Stomach (tissue), 4 donors: ENCODE measurements at regions not wholly inside any gene's neighbourhood (a gene's known extent, or its start where the extent isn't known, plus 50 kb on each side); places are given as distances from the start of the nearest gene placed in this dataset.

Experiments used
- CTCF ChIP-seq, 7 experiments: fragments of 450-650 bp in 4 of 7; fragments of 200-600 bp in 3 of 7; sonication (generic) in 3 of 7; IDR thresholded peaks; one replicate each; pipeline ENCODE4 v1.5.1; 2016 to 2019; ENCODE audit warnings: antibody characterized with exemption in 7 of 7, control low read depth in 2 of 7, mild to moderate bottlenecking in 1 of 7
- EP300 ChIP-seq: sonication (generic); formaldehyde crosslinking; IDR thresholded peaks from one replicate; pipeline ENCODE4 v1.6.1; 2017; ENCODE audit warnings: antibody characterized with exemption
- POLR2A ChIP-seq, 4 donors: fragments of 450-650 bp; IDR thresholded peaks; one replicate each; pipeline ENCODE4 v1.6.1; 2016; ENCODE audit warnings: antibody characterized with exemption in 4 of 4, control low read depth in 2 of 4, mild to moderate bottlenecking in 1 of 4, moderate library complexity in 1 of 4
- POLR2AphosphoS5 ChIP-seq, 3 donors: sonication (generic); formaldehyde crosslinking; IDR thresholded peaks; one replicate each; pipeline ENCODE4 v1.6.1; 2016; ENCODE audit warnings: antibody characterized with exemption in 3 of 3

GRCh38 chr14:77986773-77987172 lies 183.4 kb upstream of the NRXN3 start:
- TF ChIP-seq CTCF (IDR thresholded peaks at IDR 0.05) (no peak), POLR2AphosphoS5 (IDR thresholded peaks at IDR 0.05) (no peak), EP300 (no peak), POLR2A (IDR thresholded peaks at IDR 0.05) (no peak)
